ENCODE measurements at regions not wholly inside any gene's neighbourhood (a gene's known extent, or its start where the extent isn't known, plus 50 kb on each side); places are given as distances from the start of the nearest gene placed in this dataset.

- Histone ChIP-seq H3K27me3 (replicated peaks in 1 of 2; ENCODE audit: control insufficient read depth in 2 of 2, insufficient read depth in 2 of 2, low read length in 1 of 2) (no peaks in the 10 kb centered on the region), H3K79me2 (ENCODE audit: control insufficient read depth, insufficient read depth, low read length) (no peaks in the 10 kb centered on the region), H3K4me3 (no peak overlapping the region), H3K9ac (ENCODE audit: control insufficient read depth, insufficient read depth, low read length) (no peak overlapping the region), H3K27ac (ENCODE audit: control insufficient read depth, insufficient read depth) (no peak overlapping the region), H3K9me3 (replicated peaks; ENCODE audit: control insufficient read depth, insufficient read depth, low read length) (no peaks in the 10 kb centered on the region), H3K4me2 (ENCODE audit: control insufficient read depth, insufficient read depth) (no peak overlapping the region), H2AFZ (ENCODE audit: control insufficient read depth, low read depth, low read length) (no peak overlapping the region), H3K4me1 (ENCODE audit: control insufficient read depth, insufficient read depth, low read length) (no peaks in the 10 kb centered on the region), H4K20me1 (ENCODE audit: control insufficient read depth, insufficient read depth) (no peaks in the 10 kb centered on the region), H3K36me3 (ENCODE audit: control insufficient read depth in 2 of 2, insufficient read depth in 2 of 2, low read length in 1 of 2) (no peaks in the 10 kb centered on the region)
- intact Hi-C loops (cut with micrococcal nuclease; ENCODE audit: unreplicated experiment) (no loop called here), in situ Hi-C loops (cut with MboI) (no loop called here)
- ChIA-PET RAD21 (ENCODE audit: unreplicated experiment) (no interaction called here), CTCF (no interaction called here), POLR2A (no interaction called here), SMC1A (ENCODE audit: uncharacterized antibody, unreplicated experiment) (interaction anchor here (1.1 kb wide), 1 partner anchor 104 kb away, joined by 3 read pairs; no protein-coding TSS in a partner anchor)
- DNase-seq (ENCODE audit: low read depth, low spot score): no peak
- BruUV-seq (replicated peaks): no TSS peak
- ATAC-seq: no peak
- FAIRE-seq: no peak
- TF ChIP-seq E2F8 (IDR thresholded peaks at IDR 0.05; ENCODE audit: low read depth, partially characterized antibody) (no peak), NR2C1 (IDR thresholded peaks at IDR 0.05) (no peak), IRF5 (IDR thresholded peaks at IDR 0.05; ENCODE audit: borderline replicate concordance) (no peak), ZNF24 (IDR thresholded peaks at IDR 0.05) (no peak), PAX5 (IDR thresholded peaks at IDR 0.05; ENCODE audit: borderline replicate concordance, low read depth, low read length) (no peak), EGR1 (IDR thresholded peaks at IDR 0.05; ENCODE audit: borderline replicate concordance in 1 of 2, low read depth in 2 of 2, low read length in 2 of 2) (no peak), SREBF1 (IDR thresholded peaks at IDR 0.05; ENCODE audit: low read length) (no peak), ZZZ3 (IDR thresholded peaks at IDR 0.05; ENCODE audit: control insufficient read depth, insufficient read length, low read depth) (no peak), EZH2 (IDR thresholded peaks at IDR 0.05; ENCODE audit: borderline replicate concordance, control insufficient read depth, low read depth, low read length) (no peak), CHD1 (IDR thresholded peaks at IDR 0.05; ENCODE audit: low read depth, low read length) (no peak)
- TF ChIP-seq, protein P1, sequence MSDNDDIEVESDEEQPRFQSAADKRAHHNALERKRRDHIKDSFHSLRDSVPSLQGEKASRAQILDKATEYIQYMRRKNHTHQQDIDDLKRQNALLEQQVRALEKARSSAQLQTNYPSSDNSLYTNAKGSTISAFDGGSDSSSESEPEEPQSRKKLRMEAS (IDR thresholded peaks at IDR 0.05; ENCODE audit: low read depth, low read length): no peak
- TF ChIP-seq, protein P2, sequence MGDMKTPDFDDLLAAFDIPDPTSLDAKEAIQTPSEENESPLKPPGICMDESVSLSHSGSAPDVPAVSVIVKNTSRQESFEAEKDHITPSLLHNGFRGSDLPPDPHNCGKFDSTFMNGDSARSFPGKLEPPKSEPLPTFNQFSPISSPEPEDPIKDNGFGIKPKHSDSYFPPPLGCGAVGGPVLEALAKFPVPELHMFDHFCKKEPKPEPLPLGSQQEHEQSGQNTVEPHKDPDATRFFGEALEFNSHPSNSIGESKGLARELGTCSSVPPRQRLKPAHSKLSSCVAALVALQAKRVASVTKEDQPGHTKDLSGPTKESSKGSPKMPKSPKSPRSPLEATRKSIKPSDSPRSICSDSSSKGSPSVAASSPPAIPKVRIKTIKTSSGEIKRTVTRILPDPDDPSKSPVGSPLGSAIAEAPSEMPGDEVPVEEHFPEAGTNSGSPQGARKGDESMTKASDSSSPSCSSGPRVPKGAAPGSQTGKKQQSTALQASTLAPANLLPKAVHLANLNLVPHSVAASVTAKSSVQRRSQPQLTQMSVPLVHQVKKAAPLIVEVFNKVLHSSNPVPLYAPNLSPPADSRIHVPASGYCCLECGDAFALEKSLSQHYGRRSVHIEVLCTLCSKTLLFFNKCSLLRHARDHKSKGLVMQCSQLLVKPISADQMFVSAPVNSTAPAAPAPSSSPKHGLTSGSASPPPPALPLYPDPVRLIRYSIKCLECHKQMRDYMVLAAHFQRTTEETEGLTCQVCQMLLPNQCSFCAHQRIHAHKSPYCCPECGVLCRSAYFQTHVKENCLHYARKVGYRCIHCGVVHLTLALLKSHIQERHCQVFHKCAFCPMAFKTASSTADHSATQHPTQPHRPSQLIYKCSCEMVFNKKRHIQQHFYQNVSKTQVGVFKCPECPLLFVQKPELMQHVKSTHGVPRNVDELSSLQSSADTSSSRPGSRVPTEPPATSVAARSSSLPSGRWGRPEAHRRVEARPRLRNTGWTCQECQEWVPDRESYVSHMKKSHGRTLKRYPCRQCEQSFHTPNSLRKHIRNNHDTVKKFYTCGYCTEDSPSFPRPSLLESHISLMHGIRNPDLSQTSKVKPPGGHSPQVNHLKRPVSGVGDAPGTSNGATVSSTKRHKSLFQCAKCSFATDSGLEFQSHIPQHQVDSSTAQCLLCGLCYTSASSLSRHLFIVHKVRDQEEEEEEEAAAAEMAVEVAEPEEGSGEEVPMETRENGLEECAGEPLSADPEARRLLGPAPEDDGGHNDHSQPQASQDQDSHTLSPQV (IDR thresholded peaks at IDR 0.05): no peak
These were observed 563.3 kb upstream of the ADGRB3 start for GRCh38 chr6:68071740-68072139.
